Neural cell (in vitro differentiated cells): ENCODE measurements at regions not wholly inside any gene's neighbourhood (a gene's known extent, or its start where the extent isn't known, plus 50 kb on each side); places are given as distances from the start of the nearest gene placed in this dataset.

Source experiments
- H2AFZ ChIP-seq: fragments of 200-600, 300-800 bp; sonication (generic), shearing (Covaris generic); 2 replicates; pipeline ENCODE4 v1.6.0; 2014; ENCODE audit warnings: low read depth, mild to moderate bottlenecking, antibody characterized with exemption, low read length, moderate library complexity
- H3F3A ChIP-seq: fragments of 200-600 bp; shearing (Covaris generic); 2 replicates; pipeline ENCODE4 v1.6.1; 2016; ENCODE audit warnings: mild to moderate bottlenecking, moderate library complexity, mixed read lengths, antibody characterized with exemption, low read length; ENCODE audit not compliant: insufficient read depth, poor library complexity, severe bottlenecking
- H3K27ac ChIP-seq: fragments of 200-600, 300-800 bp; sonication (generic), shearing (Covaris generic); 2 replicates; pipeline ENCODE4 v1.5.1; 2014; ENCODE audit warnings: mild to moderate bottlenecking, low read length, moderate library complexity
- H3K27me3 ChIP-seq: fragments of 300-800, 200-600 bp; sonication (generic), shearing (Covaris generic); 2 replicates; pipeline ENCODE4 v1.6.0; 2014; ENCODE audit warnings: mild to moderate bottlenecking, low read depth, low read length, moderate library complexity; ENCODE audit not compliant: insufficient read depth
- H3K36me3 ChIP-seq: fragments of 300-800, 200-600 bp; sonication (generic), shearing (Covaris generic); 2 replicates; pipeline ENCODE4 v1.5.1; 2014; ENCODE audit warnings: mild to moderate bottlenecking, antibody characterized with exemption, low read length, moderate library complexity; ENCODE audit not compliant: insufficient read depth
- H3K4me2 ChIP-seq: fragments of 300-800, 200-600 bp; sonication (generic), shearing (Covaris generic); 2 replicates; pipeline ENCODE4 v1.6.0; 2014; ENCODE audit warnings: mild to moderate bottlenecking, low read length
- H3K4me3 ChIP-seq: fragments of 300-800, 200-600 bp; sonication (generic), shearing (Covaris generic); 2 replicates; pipeline ENCODE4 v1.5.1; 2014; ENCODE audit warnings: mild to moderate bottlenecking, low read length, moderate library complexity
- H3K79me2 ChIP-seq: fragments of 200-600 bp; shearing (Covaris generic); replicated peaks from 2 replicates; pipeline ENCODE4 v1.6.0; 2014; ENCODE audit warnings: mild to moderate bottlenecking, low read length, moderate library complexity; ENCODE audit not compliant: insufficient read depth
- H3K9ac ChIP-seq: fragments of 300-800, 200-600 bp; sonication (generic), shearing (Covaris generic); 2 replicates; pipeline ENCODE4 v1.6.1; 2016; ENCODE audit warnings: mild to moderate bottlenecking, low read length, mixed read lengths
- H3K9me2 ChIP-seq: fragments of 200-600 bp; shearing (Covaris generic); 2 replicates; pipeline ENCODE4 v1.6.1; 2016; ENCODE audit warnings: mild to moderate bottlenecking, low read length, mixed read lengths; ENCODE audit not compliant: insufficient read depth
- H3K9me3 ChIP-seq: fragments of 200-600, 300-800 bp; sonication (generic), shearing (Covaris generic); 2 replicates; pipeline ENCODE4 v1.6.1; 2016; ENCODE audit warnings: mild to moderate bottlenecking, mixed run types, low read length, moderate library complexity, mixed read lengths
- H4K20me1 ChIP-seq: fragments of 200-600 bp; shearing (Covaris generic); 2 replicates; pipeline ENCODE4 v1.6.1; 2016; ENCODE audit warnings: mild to moderate bottlenecking, mixed run types; ENCODE audit not compliant: insufficient read depth
- CTCF ChIP-seq: fragments of 450-650 bp; IDR thresholded peaks from 2 replicates; pipeline ENCODE4 v1.5.1; 2014; ENCODE audit warnings: antibody characterized with exemption, mild to moderate bottlenecking, moderate library complexity; ENCODE audit not compliant: poor library complexity, severe bottlenecking
- EP300 ChIP-seq: fragments of 450-650 bp; conservative IDR thresholded peaks from 2 replicates; pipeline ENCODE4 v1.6.1; 2014; ENCODE audit warnings: antibody characterized with exemption, mild to moderate bottlenecking, moderate library complexity; ENCODE audit not compliant: poor library complexity, severe bottlenecking
- EZH2 ChIP-seq: fragments of 200-600, 300-800 bp; shearing (Covaris generic), sonication (generic); IDR thresholded peaks from 2 replicates; pipeline ENCODE4 v1.6.1; 2014; ENCODE audit warnings: antibody characterized with exemption, low read length, borderline replicate concordance, mild to moderate bottlenecking; ENCODE audit not compliant: insufficient read depth, poor library complexity, severe bottlenecking
- MXI1 ChIP-seq: fragments of 450-650 bp; conservative IDR thresholded peaks from 2 replicates; pipeline ENCODE4 v1.6.1; 2014; ENCODE audit warnings: antibody characterized with exemption, mild to moderate bottlenecking; ENCODE audit not compliant: poor library complexity, severe bottlenecking
- POLR2AphosphoS5 ChIP-seq: IDR thresholded peaks from 2 replicates; pipeline ENCODE4 v1.6.1; 2012
- RAD21 ChIP-seq: fragments of 450-650 bp; conservative IDR thresholded peaks from 2 replicates; pipeline ENCODE4 v1.6.1; 2014; ENCODE audit warnings: antibody characterized with exemption, mild to moderate bottlenecking, moderate library complexity
- REST ChIP-seq: IDR thresholded peaks from 2 replicates; pipeline ENCODE4 v1.6.1; 2012; ENCODE audit warnings: borderline replicate concordance
- SMC3 ChIP-seq: fragments of 450-650 bp; conservative IDR thresholded peaks from 2 replicates; pipeline ENCODE4 v1.6.1; 2014; ENCODE audit warnings: antibody characterized with exemption, mild to moderate bottlenecking, moderate library complexity; ENCODE audit not compliant: poor library complexity
- TAF1 ChIP-seq: IDR thresholded peaks from 2 replicates; pipeline ENCODE4 v1.6.1; 2012; ENCODE audit warnings: low read depth

- Histone ChIP-seq H3K79me2 (no peaks in the 10 kb centered on the region), H2AFZ (no peak overlapping the region), H3K4me3 (no peak overlapping the region), H3K27ac (no peak overlapping the region), H3K9me3 (no peaks in the 10 kb centered on the region), H3K27me3 (no peaks in the 10 kb centered on the region), H4K20me1 (no peaks in the 10 kb centered on the region), H3K36me3 (no peaks in the 10 kb centered on the region), H3F3A (no peaks in the 10 kb centered on the region), H3K9ac (no peak overlapping the region), H3K9me2 (no peaks in the 10 kb centered on the region), H3K4me2 (no peak overlapping the region)
- TF ChIP-seq SMC3 = no peak
- no peak for TF ChIP-seq POLR2AphosphoS5
- TF ChIP-seq CTCF = no peak
- TF ChIP-seq MXI1 = no peak
- no peak for TF ChIP-seq EZH2
- TF ChIP-seq TAF1 = no peak
- TF ChIP-seq RAD21 = no peak
- TF ChIP-seq REST = no peak
- TF ChIP-seq EP300 = no peak
Measured at GRCh38 chr4:189779281-189779980, 161.2 kb upstream of the FRG1 start.

- no peak overlapping the region for H3K27ac ChIP-seq
- no peak overlapping the region for H3K4me2 ChIP-seq
- H3F3A ChIP-seq = no peaks in the 10 kb centered on the region
- no peak for TF ChIP-seq EP300
- TF ChIP-seq MXI1 = no peak
- TF ChIP-seq EZH2 = no peak
- no peak for TF ChIP-seq CTCF
- TF ChIP-seq POLR2AphosphoS5 = no peak
- TF ChIP-seq RAD21 = no peak
- TF ChIP-seq REST = no peak
- TF ChIP-seq SMC3 = no peak
- no peak for TF ChIP-seq TAF1
- no peak overlapping the region for H2AFZ ChIP-seq
- no peaks in the 10 kb centered on the region for H3K9me3 ChIP-seq
- no peaks in the 10 kb centered on the region for H4K20me1 ChIP-seq
- no peaks in the 10 kb centered on the region for H3K79me2 ChIP-seq
- H3K27me3 ChIP-seq = no peaks in the 10 kb centered on the region
- no peak overlapping the region for H3K9ac ChIP-seq
- H3K36me3 ChIP-seq = no peaks in the 10 kb centered on the region
- H3K4me3 ChIP-seq = no peak overlapping the region
- no peaks in the 10 kb centered on the region for H3K9me2 ChIP-seq
Measured at GRCh38 chr4:189780391-189780790, 160.3 kb upstream of the FRG1 start.
